Stimulated activated CD4-positive, alpha-beta T cell treated with anti-CD3 and anti-CD28 coated beads, Interleukin-2, amount 100 ng/mL, for 24 hours (primary cell): ENCODE measurements at regions not wholly inside any gene's neighbourhood (a gene's known extent, or its start where the extent isn't known, plus 50 kb on each side); places are given as distances from the start of the nearest gene placed in this dataset.
"Not testable (repeated sequence)": the region's sequence is repeated elsewhere in the genome, so short reads cannot be mapped to it uniquely, and the experiment has no call there.

Experiments
- DNase-seq, 2 donors: peaks; one replicate each; pipeline ENCODE4 v3.0.0-alpha.2; 2020

GRCh38 chr5:90284375-90284774 is 125.2 kb downstream of the CETN3 start:
- no peak for DNase-seq

DNA sequence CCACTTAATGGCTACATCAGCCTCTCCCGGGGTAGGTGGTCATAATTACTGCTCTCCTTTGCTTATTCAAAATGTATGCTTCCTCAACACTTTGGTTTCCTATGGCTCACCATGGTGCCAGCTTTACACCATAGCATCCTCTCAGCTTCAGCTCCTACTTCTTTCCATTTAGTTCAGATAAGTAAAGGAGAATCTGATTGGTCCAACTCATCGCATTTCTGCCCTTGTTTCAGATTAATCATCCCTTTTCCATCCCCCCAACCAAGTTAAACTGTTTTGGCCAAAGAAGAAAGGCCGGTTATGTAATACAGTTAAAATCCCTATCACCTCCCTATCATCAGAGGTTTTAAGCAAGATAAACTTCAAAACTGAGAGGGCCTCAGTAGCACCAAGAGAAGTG is 130.5 kb downstream of the CETN3 start:
- DNase-seq, result no peak

DNA sequence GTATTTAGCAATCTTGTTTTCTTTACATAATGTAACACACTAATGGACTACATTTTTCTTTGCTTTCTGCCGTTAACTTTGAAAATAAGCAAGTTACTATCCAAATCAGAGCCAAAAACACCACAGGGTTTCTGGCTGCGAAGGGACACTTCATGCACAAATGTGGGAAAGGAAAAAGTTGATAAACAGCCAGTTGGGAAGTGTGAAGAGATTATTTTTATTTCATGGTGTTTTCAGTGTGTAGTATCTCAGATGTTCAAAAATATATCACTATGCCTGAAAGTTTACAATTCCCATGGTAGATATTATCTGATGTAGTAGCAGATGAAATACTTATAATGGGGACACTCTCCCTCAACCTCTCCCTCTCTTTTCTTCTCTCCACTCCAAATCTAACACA is 135.3 kb downstream of the CETN3 start:
- no peak for DNase-seq

- no peak for DNase-seq
Observed at GRCh38 chr5:90267646-90268045, 141.9 kb downstream of the CETN3 start.

GRCh38 chr5:90265545-90265857 is 144.1 kb downstream of the CETN3 start:
- DNase-seq, result no peak

DNA sequence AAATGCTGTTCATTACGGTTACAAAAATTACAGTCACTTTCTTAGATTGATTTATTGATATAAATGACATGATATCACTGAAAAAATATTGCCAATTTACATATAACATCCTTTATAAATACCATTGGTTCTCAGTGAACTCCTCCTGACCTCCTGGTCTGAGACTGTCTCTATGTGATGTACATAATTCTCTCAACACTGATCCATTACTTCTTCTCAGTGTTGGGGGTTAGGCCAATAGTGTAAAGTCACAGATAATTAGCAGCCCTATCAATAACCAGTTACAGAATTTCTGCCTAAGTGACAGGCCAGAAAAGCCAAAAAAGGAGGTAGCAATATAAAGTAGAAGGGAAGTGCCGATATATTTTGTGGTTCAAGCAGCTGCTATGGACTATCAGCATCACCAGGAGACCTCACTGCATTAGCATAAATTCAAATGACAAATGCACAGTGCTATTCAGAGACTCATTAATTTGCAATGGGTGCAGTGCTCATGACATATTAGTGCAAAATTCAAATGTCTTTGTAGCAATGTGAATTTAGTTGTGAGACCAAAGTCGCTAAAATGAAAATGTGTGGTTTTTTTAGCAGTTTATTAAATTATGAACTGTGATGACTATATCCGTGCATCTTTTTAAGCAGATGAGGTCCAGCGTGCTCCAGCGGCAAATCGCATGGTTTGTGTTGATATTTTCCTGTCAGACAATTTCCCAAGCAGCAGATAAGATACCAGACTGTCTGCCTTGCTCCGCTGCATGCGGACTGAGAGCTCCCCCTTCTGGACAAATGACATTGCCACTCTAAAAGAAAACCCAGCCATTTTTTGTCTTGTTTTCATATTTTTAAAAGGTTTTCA is 144.6 kb downstream of the CETN3 start:
- peak; percentile 46 for DNase-seq

GRCh38 chr5:90263102-90263820 is 146.3 kb downstream of the CETN3 start:
- DNase-seq, result no peak

- no peak for DNase-seq
Observed at GRCh38 chr5:90251447-90251846, 158.1 kb downstream of the CETN3 start.

DNA sequence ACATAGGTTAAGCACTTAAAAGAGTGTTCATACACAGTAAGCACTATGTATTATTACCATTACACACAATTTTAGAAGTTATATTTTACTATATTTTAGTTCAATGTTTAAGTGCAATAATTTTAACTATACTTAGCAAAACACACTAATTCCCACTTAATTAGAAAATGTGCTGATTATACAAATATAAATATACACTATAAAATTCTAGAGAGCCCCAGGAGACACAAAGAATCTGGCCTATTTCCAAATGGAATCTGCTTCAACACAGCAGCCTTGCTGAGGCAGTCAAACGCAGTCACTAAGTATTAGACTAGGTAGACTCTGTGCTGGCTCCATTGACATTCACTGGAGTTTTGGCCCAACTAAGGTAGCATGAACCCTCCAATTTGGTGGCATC is 160.9 kb downstream of the CETN3 start:
- no peak for DNase-seq

DNA sequence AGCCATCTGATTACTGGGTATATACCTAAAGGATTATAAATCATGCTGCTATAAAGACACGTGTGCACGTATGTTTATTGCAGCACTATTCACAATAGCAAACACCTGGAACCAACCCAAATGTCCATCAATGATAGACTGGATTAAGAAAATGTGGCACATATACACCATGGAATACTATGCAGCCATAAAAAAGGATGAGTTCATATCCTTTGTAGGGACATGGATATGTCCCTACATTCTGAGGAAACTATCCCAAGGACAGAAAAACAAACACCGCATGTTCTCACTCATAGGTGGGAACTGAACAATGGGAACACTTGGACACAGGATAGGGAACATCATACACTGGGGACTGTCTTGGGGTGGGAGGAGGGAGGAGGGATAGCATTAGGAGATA is 165.7 kb downstream of the CETN3 start:
- not testable (repeated sequence) for DNase-seq

- DNase-seq, result no peak
Observed at GRCh38 chr5:90233476-90233875, 176.1 kb downstream of the CETN3 start.

DNA sequence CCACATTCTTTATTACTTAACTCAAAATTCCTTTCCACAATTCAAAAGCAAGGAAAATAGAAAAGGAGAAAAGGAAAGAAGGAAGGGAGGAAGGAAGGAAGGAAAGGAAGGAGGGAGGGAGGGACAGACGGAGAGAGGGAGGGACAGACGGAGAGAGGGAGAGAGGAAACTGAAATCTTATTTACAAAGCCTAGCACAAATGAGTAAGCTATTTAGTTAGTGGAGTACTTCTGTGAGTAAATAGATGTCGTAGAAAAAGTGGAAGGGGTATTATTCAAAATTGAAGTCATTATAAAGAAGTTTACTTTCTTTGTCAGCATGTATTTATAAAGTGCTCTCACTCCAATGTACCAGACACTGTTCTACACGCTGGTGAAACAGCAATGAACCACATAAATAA is 177.9 kb downstream of the CETN3 start:
- no peak for DNase-seq

DNA sequence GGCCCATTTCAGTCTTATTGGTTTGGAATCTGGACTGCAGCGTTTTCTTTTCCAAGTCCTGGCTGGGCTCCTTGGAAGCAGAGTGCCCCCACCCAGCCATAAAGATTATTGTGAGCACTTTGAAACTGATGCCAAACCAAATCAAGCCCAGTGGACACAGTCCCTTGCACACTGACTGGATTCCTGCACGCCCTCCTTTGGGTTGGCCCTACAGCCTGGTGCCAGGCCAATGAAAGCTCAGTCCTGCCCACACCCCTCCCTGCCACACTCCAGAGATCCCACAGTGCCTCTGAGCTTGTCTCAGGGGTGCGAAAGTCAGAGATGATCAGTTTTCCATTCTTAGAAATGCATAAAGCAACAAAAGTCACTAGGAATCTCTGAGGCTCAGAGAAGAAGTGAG is 181.9 kb downstream of the CETN3 start:
- DNase-seq, result no peak

- DNase-seq, result no peak
Observed at GRCh38 chr5:90226433-90227099, 183.0 kb downstream of the CETN3 start.

DNA sequence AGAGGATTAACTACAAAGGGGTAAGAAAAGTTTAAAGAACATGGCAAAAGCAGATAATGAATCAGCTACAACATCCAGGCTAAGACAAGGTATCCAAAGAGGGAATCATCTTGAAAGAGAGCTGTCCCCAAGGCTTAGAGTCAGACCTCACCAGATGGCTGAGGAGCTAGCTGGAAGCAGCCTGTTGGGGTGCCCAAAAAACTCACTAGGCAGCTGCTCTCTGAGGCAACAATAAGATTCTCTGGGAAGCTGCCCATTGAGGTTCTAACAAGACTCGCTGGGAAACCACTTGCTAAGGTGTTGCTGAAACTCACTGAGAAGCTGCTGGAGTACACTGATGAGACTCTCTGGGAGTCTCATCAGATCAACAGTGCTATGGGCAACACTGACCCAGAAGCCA is 185.2 kb downstream of the CETN3 start:
- DNase-seq, result no peak

GRCh38 chr5:90223756-90224155 is 185.8 kb downstream of the CETN3 start:
- DNase-seq, result no peak

DNA sequence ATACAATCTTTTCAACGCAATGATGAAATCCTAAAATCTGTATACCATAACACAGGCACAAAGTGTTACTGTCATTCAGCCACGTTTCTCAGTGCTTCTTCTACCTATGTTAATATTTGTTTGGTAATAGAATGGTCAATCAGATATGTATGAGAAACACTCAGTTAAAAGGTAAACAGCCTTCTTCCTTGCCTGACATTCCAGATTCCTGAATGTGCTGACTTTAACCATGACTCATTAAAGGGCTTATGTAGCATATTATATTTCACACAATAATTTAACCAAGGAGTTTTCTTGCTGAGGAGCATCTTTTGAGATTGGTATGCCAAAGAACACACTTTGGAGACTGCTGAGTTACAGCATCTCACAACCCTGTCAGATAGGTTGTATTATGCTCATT is 187.6 kb downstream of the CETN3 start:
- no peak for DNase-seq

- no peak for DNase-seq
Observed at GRCh38 chr5:90220554-90220953, 189.0 kb downstream of the CETN3 start.

- DNase-seq, result no peak
Observed at GRCh38 chr5:90214991-90215390, 194.6 kb downstream of the CETN3 start.

- DNase-seq, result not testable (repeated sequence)
Observed at GRCh38 chr5:90208323-90208722, 201.2 kb downstream of the CETN3 start.

GRCh38 chr5:90201923-90202322 is 207.6 kb downstream of the CETN3 start:
- no peak for DNase-seq

- DNase-seq, result no peak
Observed at GRCh38 chr5:90193185-90193822, 216.3 kb downstream of the CETN3 start.

- no peak for DNase-seq
Observed at GRCh38 chr5:90191352-90192045, 218.1 kb downstream of the CETN3 start.
